HG03460 (cell line): ENCODE measurements at regions not wholly inside any gene's neighbourhood (a gene's known extent, or its start where the extent isn't known, plus 50 kb on each side); places are given as distances from the start of the nearest gene placed in this dataset.

Experiments used
- ATAC-seq: cut with Tn5 transposase; IDR thresholded peaks from one replicate; pipeline ENCODE4 v1.9.1; 2021; ENCODE audit not compliant: unreplicated experiment

GRCh38 chr20:11841972-11842461, 75.7 kb upstream of the BTBD3 start:
- ATAC-seq = no peak

- ATAC-seq = no peak
These were observed 74.4 kb upstream of the BTBD3 start for GRCh38 chr20:11843289-11843688.

- no peak for ATAC-seq
These were observed 73.0 kb upstream of the BTBD3 start for GRCh38 chr20:11844691-11845090.

- no peak for ATAC-seq
These were observed 72.4 kb upstream of the BTBD3 start for GRCh38 chr20:11845340-11845739.

- ATAC-seq = no peak
These were observed 71.6 kb upstream of the BTBD3 start for GRCh38 chr20:11846131-11846530.

- ATAC-seq = no peak
These were observed 69.9 kb upstream of the BTBD3 start for GRCh38 chr20:11847827-11848226.

GRCh38 chr20:11849270-11849915, 68.3 kb upstream of the BTBD3 start:
- ATAC-seq = no peak

- no peak for ATAC-seq
These were observed 67.6 kb upstream of the BTBD3 start for GRCh38 chr20:11849976-11850670.

- ATAC-seq = no peak
These were observed 66.8 kb upstream of the BTBD3 start for GRCh38 chr20:11850901-11851300.

GRCh38 chr20:11851646-11852045, 66.0 kb upstream of the BTBD3 start:
- no peak for ATAC-seq

- ATAC-seq = no peak
These were observed 65.5 kb upstream of the BTBD3 start for GRCh38 chr20:11852189-11852588.

GRCh38 chr20:11852811-11853210, 64.9 kb upstream of the BTBD3 start:
- no peak for ATAC-seq

GRCh38 chr20:11853359-11853758, 64.3 kb upstream of the BTBD3 start:
- no peak for ATAC-seq

- no peak for ATAC-seq
These were observed 56.2 kb upstream of the BTBD3 start for GRCh38 chr20:11861479-11861878.

- ATAC-seq = no peak
These were observed 50.3 kb upstream of the BTBD3 start for GRCh38 chr20:11867291-11867919.
